DND-41 (cell line): ENCODE measurements at regions not wholly inside any gene's neighbourhood (a gene's known extent, or its start where the extent isn't known, plus 50 kb on each side); places are given as distances from the start of the nearest gene placed in this dataset.
"Not testable (repeated sequence)": the region's sequence is repeated elsewhere in the genome, so short reads cannot be mapped to it uniquely, and the experiment has no call there.

Experiments used
- CTCF ChIP-seq: IDR thresholded peaks from 2 replicates; pipeline ENCODE4 v1.5.1; 2012; ENCODE audit warnings: borderline replicate concordance, low read length, moderate library complexity, mild to moderate bottlenecking; ENCODE audit not compliant: poor library complexity, severe bottlenecking; ENCODE audit errors: extremely low read depth
- EZH2 ChIP-seq: IDR thresholded peaks from 3 replicates; pipeline ENCODE4 v1.6.1; 2012; ENCODE audit warnings: borderline replicate concordance, low read depth, mild to moderate bottlenecking, moderate library complexity, low read length, inconsistent platforms; ENCODE audit not compliant: severe bottlenecking

DNA sequence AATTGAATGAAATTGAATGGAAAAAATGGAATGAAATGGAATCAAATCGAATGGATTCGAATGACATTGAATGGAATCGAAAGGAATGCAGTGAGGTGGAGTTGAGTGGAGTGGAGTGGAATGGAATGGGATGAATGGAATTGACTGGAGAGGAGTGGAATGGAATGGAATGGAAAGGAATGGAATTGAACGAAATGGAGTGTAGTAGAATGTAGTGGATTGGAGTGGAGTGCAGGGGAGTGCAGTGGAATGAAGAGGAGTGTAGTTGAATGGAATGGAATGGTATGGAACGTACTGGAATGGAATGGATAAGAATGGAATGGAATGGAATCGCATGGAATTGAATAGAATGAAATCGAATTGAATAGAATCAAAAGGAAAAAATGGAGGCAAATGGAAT lies 1047.3 kb downstream of the CDY1 start:
- TF ChIP-seq EZH2, CTCF: not testable (repeated sequence)
